Ovary (tissue), 3 donors: ENCODE measurements at regions not wholly inside any gene's neighbourhood (a gene's known extent, or its start where the extent isn't known, plus 50 kb on each side); places are given as distances from the start of the nearest gene placed in this dataset.

Experiments
- CTCF ChIP-seq, 3 donors: fragments of 450-650 bp in 2 of 3; fragments of 200-600 bp in 1 of 3; IDR thresholded peaks; one replicate each; pipeline versions ENCODE4 v1.5.1 to v1.8.0; 2016 to 2022; ENCODE audit warnings: antibody characterized with exemption in 3 of 3, mild to moderate bottlenecking in 1 of 3
- EP300 ChIP-seq: sonication (generic); formaldehyde crosslinking; IDR thresholded peaks from one replicate; pipeline ENCODE4 v1.6.1; 2017; ENCODE audit warnings: antibody characterized with exemption
- POLR2A ChIP-seq: fragments of 450-650 bp; IDR thresholded peaks from one replicate; pipeline ENCODE4 v1.6.1; 2017; ENCODE audit warnings: antibody characterized with exemption, mild to moderate bottlenecking, moderate library complexity
- donor health status: DM: no; HTN: no; CAD: no.

- TF ChIP-seq POLR2A (no peak), EP300 (no peak), CTCF (IDR thresholded peaks at IDR 0.05) (no peak)
Observed at GRCh38 chr18:72147830-72148229, 396.3 kb downstream of the CBLN2 start.
